ENCODE measurements at regions not wholly inside any gene's neighbourhood (a gene's known extent, or its start where the extent isn't known, plus 50 kb on each side); places are given as distances from the start of the nearest gene placed in this dataset.

- ATAC-seq = no peak
Measured at GRCh38 chr5:27313549-27313948, 275.2 kb upstream of the CDH9 start.

GRCh38 chr5:27312291-27312893 lies 274.0 kb upstream of the CDH9 start:
- ATAC-seq = no peak

- ATAC-seq = no peak
Measured at GRCh38 chr5:27311544-27311943, 273.2 kb upstream of the CDH9 start.

GRCh38 chr5:27308153-27308552 lies 269.8 kb upstream of the CDH9 start:
- no peak for ATAC-seq

- no peak for ATAC-seq
Measured at GRCh38 chr5:27290172-27290571, 251.8 kb upstream of the CDH9 start.

- no peak for ATAC-seq
Measured at GRCh38 chr5:27276119-27276518, 237.7 kb upstream of the CDH9 start.

GRCh38 chr5:27275345-27275744 lies 237.0 kb upstream of the CDH9 start:
- ATAC-seq = no peak

GRCh38 chr5:27269766-27270165 lies 231.4 kb upstream of the CDH9 start:
- no peak for ATAC-seq

- no peak for ATAC-seq
Measured at GRCh38 chr5:27267209-27267824, 228.9 kb upstream of the CDH9 start.

GRCh38 chr5:27266184-27266583 lies 227.8 kb upstream of the CDH9 start:
- no peak for ATAC-seq

GRCh38 chr5:27257696-27258095 lies 219.3 kb upstream of the CDH9 start:
- no peak for ATAC-seq

- ATAC-seq = no peak
Measured at GRCh38 chr5:27252911-27253310, 214.5 kb upstream of the CDH9 start.

GRCh38 chr5:27242258-27242626 lies 203.9 kb upstream of the CDH9 start:
- no peak for ATAC-seq

- peak; percentile 65 for ATAC-seq
Measured at GRCh38 chr5:27241564-27242257, 203.3 kb upstream of the CDH9 start.

- ATAC-seq = no peak
Measured at GRCh38 chr5:27240791-27241190, 202.4 kb upstream of the CDH9 start.

- ATAC-seq = no peak
Measured at GRCh38 chr5:27234916-27235315, 196.5 kb upstream of the CDH9 start.

- no peak for ATAC-seq
Measured at GRCh38 chr5:27221410-27221809, 183.0 kb upstream of the CDH9 start.

GRCh38 chr5:27220752-27221151 lies 182.4 kb upstream of the CDH9 start:
- ATAC-seq = no peak

GRCh38 chr5:27217977-27218376 lies 179.6 kb upstream of the CDH9 start:
- no peak for ATAC-seq

- no peak for ATAC-seq
Measured at GRCh38 chr5:27217155-27217956, 179.0 kb upstream of the CDH9 start.

GRCh38 chr5:27216367-27216950 lies 178.1 kb upstream of the CDH9 start:
- ATAC-seq = no peak

- no peak for ATAC-seq
Measured at GRCh38 chr5:27208051-27208450, 169.7 kb upstream of the CDH9 start.
